Small intestine (tissue), 7 donors: ENCODE measurements at regions not wholly inside any gene's neighbourhood (a gene's known extent, or its start where the extent isn't known, plus 50 kb on each side); places are given as distances from the start of the nearest gene placed in this dataset.
"Not testable (repeated sequence)": the region's sequence is repeated elsewhere in the genome, so short reads cannot be mapped to it uniquely, and the experiment has no call there.

Experiments
- DNase-seq, 2 donors: peaks; one replicate each; pipeline versions ENCODE4 v3.0.0 to v3.0.0-alpha.2; 2013
- FAIRE-seq: peaks from 2 replicates; lab custom pipeline; 2012; peaks lifted over from hg19 to GRCh38; lab: Jason Lieb, UNC
- H3K27ac ChIP-seq, 3 donors: one replicate each; pipeline ENCODE4 v1.5.1; 2013; ENCODE audit warnings: low read length in 2 of 3, mild to moderate bottlenecking in 2 of 3, control low read depth in 1 of 3, inconsistent platforms in 1 of 3, low read depth in 1 of 3, moderate library complexity in 1 of 3
- H3K27me3 ChIP-seq, 3 donors: one replicate each; pipeline ENCODE4 v1.6.1; 2013; ENCODE audit warnings: low read length in 3 of 3, inconsistent platforms in 1 of 3; ENCODE audit not compliant: control insufficient read depth in 3 of 3, insufficient read depth in 3 of 3
- H3K36me3 ChIP-seq, 3 donors: one replicate each; pipeline ENCODE4 v1.6.1; 2013; ENCODE audit warnings: low read length in 3 of 3, inconsistent platforms in 1 of 3, low read depth in 1 of 3, mild to moderate bottlenecking in 1 of 3, moderate library complexity in 1 of 3; ENCODE audit not compliant: control insufficient read depth in 3 of 3, insufficient read depth in 2 of 3
- H3K4me1 ChIP-seq, 3 donors: one replicate each; pipeline ENCODE4 v1.6.1; 2013; ENCODE audit warnings: low read length in 2 of 3, inconsistent platforms in 1 of 3, low read depth in 1 of 3, mild to moderate bottlenecking in 1 of 3, moderate library complexity in 1 of 3; ENCODE audit not compliant: control insufficient read depth in 3 of 3, insufficient read depth in 2 of 3
- H3K4me3 ChIP-seq, 3 donors: one replicate each; pipeline ENCODE4 v1.5.1; 2013; ENCODE audit warnings: low read length in 3 of 3, control low read depth in 1 of 3, inconsistent platforms in 1 of 3, low read depth in 1 of 3, mild to moderate bottlenecking in 1 of 3, moderate library complexity in 1 of 3
- H3K9me3 ChIP-seq, 2 donors: one replicate each; pipeline ENCODE4 v1.6.1; 2013; ENCODE audit warnings: low read depth in 1 of 2, low read length in 1 of 2; ENCODE audit not compliant: control insufficient read depth in 2 of 2, insufficient read depth in 1 of 2
- WGBS, 3 donors: extraction: QIAGEN DNeasy Blood & Tissue Kit; methylation state at CpG; one replicate each; pipeline ENCODE4 v1.1.7; 2013; 5-methylcytosine and 5-hydroxymethylcytosine counted together
- donor health status: healthy with polysubstance abuse.
- donor health status: control.
- donor health status: control.
- donor health status: Bipolar disorder and iron deficiency.
- donor health status: healthy.

DNA sequence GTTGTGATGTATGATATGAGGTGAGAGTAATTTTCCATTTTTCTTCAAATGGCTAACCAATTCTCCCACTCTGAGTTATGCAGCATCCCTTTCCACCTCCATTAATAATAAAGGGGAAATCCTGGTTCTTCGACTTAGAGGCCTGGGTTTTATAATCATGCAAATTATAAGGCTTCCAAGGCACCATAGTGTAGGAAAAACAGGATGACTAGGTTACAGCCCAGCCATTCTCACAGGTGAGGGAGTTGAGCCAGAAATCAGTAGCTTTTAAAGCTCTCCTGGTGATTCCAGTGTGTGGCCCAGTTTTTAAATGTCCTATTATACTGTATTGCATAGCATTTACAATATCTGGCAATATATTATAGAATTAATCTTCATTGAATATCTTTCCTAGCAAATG lies 203.1 kb downstream of the ARHGEF9 start:
- 23 to 33% (median 31%) methylated on average over 1 of the region's 1 CpG for WGBS, 3 donors
- Histone ChIP-seq H3K4me1 (no peaks in the 10 kb centered on the region), H3K27me3 (no peaks in the 10 kb centered on the region), H3K27ac (no peak overlapping the region), H3K9me3 (no peaks in the 10 kb centered on the region), H3K36me3 (no peaks in the 10 kb centered on the region), H3K4me3 (no peak overlapping the region)
- FAIRE-seq (no peak), DNase-seq (no peak)

DNA sequence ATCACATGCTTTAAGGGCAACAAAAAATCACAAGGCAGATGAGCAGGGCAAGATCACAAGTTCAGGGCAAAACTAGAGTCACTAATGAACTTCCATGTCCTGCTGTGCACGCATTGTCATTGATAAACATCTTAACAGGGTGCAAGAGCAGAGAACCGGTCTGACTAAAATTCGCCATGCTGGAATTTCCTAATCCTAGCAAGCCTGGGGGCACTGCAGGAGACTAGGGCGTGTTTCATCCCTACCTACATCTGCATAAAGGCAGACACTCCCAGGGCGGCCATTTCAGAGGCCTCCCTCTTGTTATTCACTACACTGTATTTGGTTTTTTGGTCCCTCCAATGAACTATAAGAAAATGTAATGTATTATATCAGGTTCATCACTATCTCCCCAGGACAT lies 203.6 kb downstream of the ARHGEF9 start:
- Histone ChIP-seq H3K9me3 (no peaks in the 10 kb centered on the region), H3K27me3 (no peaks in the 10 kb centered on the region), H3K36me3 (no peaks in the 10 kb centered on the region), H3K4me1 (no peaks in the 10 kb centered on the region), H3K4me3 (no peak overlapping the region), H3K27ac (no peak overlapping the region)
- 58 to 69% (median 65%) methylated on average over 5 of the region's 5 CpGs for WGBS, 3 donors
- FAIRE-seq: no peak
- no peak for DNase-seq

- Histone ChIP-seq H3K27me3 (no peaks in the 10 kb centered on the region), H3K9me3 (no peaks in the 10 kb centered on the region), H3K27ac (no peak overlapping the region), H3K4me1 (no peaks in the 10 kb centered on the region), H3K4me3 (no peak overlapping the region), H3K36me3 (no peaks in the 10 kb centered on the region)
- 65 to 83% (median 73%) methylated on average over 1 of the region's 1 CpG for WGBS, 3 donors
- DNase-seq (no peak), FAIRE-seq (no peak)
These were observed 208.5 kb downstream of the ARHGEF9 start for GRCh38 chrX:63576533-63576932.

- not testable (repeated sequence) for H3K36me3 ChIP-seq, H3K27me3 ChIP-seq, H3K27ac ChIP-seq, H3K4me3 ChIP-seq, H3K9me3 ChIP-seq, DNase-seq, FAIRE-seq, H3K4me1 ChIP-seq
- WGBS, 3 donors: 79 to 94% (median 86%) methylated on average over 3 of the region's 3 CpGs
These were observed 209.3 kb downstream of the ARHGEF9 start for GRCh38 chrX:63575700-63576099.

DNA sequence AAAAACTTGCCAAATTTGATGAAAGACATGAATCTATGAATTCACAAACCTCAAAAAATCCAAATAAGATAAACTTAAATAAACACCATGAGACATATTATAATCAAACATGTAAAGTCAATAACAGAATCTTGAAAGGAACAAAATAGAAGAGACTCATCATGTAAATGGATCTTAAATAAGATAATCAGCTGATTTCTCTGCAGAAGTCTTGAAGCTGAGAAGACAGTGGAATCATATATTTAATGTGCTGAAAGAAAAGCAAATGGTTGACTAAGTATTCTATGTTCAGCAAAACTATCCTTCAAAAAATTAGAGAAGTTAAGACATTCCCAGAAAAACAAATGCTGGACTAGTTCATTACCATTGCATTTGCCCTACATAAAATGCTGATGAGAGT lies 215.7 kb upstream of the SPIN4 start:
- Histone ChIP-seq H3K9me3 (no peaks in the 10 kb centered on the region), H3K27ac (no peak overlapping the region), H3K27me3 (no peaks in the 10 kb centered on the region), H3K36me3 (no peaks in the 10 kb centered on the region), H3K4me1 (peaks cover 0 to 5% (median 0%) of the 10 kb centered on the region in 3 donors), H3K4me3 (no peak overlapping the region)
- FAIRE-seq (no peak), DNase-seq (no peak)

DNA sequence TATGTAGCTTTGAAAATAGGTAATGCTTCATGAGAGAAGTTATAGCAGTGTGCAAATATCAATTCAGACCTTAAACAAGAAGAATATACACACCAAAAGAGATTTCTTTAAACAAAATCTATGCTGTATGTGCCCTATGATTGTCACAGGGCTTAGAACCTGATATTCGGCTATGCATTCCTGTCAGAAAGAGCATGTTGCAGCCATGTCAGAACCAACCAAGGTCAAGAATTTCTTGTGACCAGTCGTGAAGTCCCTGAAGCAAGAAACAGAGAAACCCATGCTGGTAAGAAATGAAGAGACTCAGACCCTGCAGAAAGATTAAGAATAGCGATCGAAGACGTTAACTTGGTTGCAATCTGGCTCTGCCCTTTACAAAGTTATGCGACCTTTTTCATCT lies 210.3 kb upstream of the SPIN4 start:
- H3K9me3 ChIP-seq: no peaks in the 10 kb centered on the region
- peak overlapping the region in 2 of 3 donors; percentile 43 to 70 for H3K4me3 ChIP-seq
- 4 to 29% (median 12%) methylated on average over 6 of the region's 6 CpGs for WGBS, 3 donors
- H3K27me3 ChIP-seq: no peaks in the 10 kb centered on the region
- H3K4me1 ChIP-seq: peaks cover 0 to 6% (median 0%) of the 10 kb centered on the region in 3 donors
- H3K27ac ChIP-seq: no peak overlapping the region
- no peak for FAIRE-seq
- peak; percentile 0 to 11 for DNase-seq
- H3K36me3 ChIP-seq: no peaks in the 10 kb centered on the region

DNA sequence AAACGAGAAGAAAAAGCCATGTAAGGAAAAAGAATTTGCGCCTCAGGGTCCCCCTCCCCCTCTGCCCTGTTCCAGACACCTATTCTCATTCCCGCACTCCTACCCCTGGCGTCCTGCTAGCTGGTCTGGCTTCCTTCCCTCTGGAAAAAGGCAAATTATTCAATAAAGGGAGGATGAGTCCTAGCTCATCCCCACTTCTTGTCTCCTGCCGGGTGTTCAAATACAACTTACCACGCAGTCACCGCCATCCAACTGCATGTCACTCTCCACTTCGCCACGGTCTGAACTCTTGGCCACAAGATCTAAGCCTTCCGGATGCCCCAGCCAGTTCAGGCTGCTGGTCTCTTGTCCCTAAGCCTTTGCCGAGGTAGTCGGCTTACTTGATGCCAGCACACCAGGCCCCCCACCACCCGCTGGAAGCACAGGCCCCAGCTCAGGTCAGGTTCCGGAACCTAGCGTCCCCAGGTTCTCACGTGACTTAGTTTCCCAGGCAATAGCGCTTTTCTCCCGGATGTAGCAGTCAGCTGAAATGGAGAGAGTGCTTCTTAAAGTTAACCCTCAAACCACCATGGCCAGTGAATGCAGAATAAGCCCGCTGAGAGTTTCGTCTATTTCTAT lies 209.6 kb upstream of the SPIN4 start:
- no peaks in the 10 kb centered on the region for H3K36me3 ChIP-seq
- no peaks in the 10 kb centered on the region for H3K9me3 ChIP-seq
- peak overlapping the region in 2 of 3 donors; percentile 59 to 84 for H3K27ac ChIP-seq
- peak; percentile 75 to 85 for DNase-seq
- no peaks in the 10 kb centered on the region for H3K27me3 ChIP-seq
- H3K4me1 ChIP-seq: peaks cover 0 to 6% (median 0%) of the 10 kb centered on the region in 3 donors
- peak overlapping the region; percentile 61 to 70 (median 64) for H3K4me3 ChIP-seq
- WGBS, 3 donors: 0 to 30% (median 4%) methylated on average over 20 of the region's 20 CpGs
- no peak for FAIRE-seq

DNA sequence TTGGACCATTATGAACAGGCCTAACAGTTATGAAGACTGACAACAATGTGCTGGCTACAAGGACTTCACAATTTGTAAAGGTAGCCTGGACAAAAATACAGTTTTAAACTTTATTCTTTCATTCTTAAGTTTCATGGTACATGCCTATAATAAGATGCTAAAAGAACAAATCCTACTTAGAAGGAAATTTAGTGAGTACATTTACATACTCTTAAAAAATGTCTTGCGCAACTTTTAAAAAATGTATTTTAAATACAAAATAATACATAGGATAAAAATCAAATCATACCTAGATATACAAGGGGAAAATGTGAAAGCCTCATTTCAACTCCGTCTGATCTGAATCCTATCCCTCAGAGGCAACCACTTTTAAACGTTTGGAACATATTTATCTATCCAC lies 200.7 kb upstream of the SPIN4 start:
- H3K4me3 ChIP-seq: no peak overlapping the region
- no peak for DNase-seq
- no peaks in the 10 kb centered on the region for H3K36me3 ChIP-seq
- 80 to 92% (median 89%) methylated on average over 3 of the region's 3 CpGs for WGBS, 3 donors
- peaks cover 0 to 3% of the 10 kb centered on the region in 2 donors for H3K9me3 ChIP-seq
- H3K27ac ChIP-seq: no peak overlapping the region
- no peak for FAIRE-seq
- H3K4me1 ChIP-seq: no peaks in the 10 kb centered on the region
- no peaks in the 10 kb centered on the region for H3K27me3 ChIP-seq

DNA sequence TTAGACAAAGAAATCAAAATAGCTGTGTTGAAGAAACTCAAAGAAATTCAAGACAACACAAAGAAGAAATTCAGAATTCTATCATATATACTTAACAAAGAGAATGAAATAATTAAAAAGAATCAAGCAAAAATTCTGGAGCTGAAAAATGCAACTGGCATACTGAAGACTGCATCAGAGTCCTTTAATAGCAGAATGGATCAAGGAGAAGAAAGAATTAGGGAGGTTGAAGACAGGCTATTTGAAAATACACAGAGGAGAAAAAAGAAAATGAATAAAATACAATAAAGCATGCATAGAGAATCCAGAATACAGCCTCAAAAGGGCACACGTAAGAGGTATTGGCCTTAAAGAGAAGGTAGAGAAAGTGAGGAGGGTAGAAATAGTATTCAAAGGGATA lies 179.5 kb upstream of the SPIN4 start:
- Histone ChIP-seq H3K36me3 (no peaks in the 10 kb centered on the region), H3K4me3 (no peak overlapping the region), H3K27me3 (no peaks in the 10 kb centered on the region), H3K27ac (no peak overlapping the region), H3K4me1 (no peaks in the 10 kb centered on the region), H3K9me3 (peaks cover 0 to 9% of the 10 kb centered on the region in 2 donors)
- FAIRE-seq (no peak), DNase-seq (no peak)
- WGBS, 3 donors: 83 to 100% (median 91%) methylated on average over 1 of the region's 1 CpG
